ENCODE measurements at regions not wholly inside any gene's neighbourhood (a gene's known extent, or its start where the extent isn't known, plus 50 kb on each side); places are given as distances from the start of the nearest gene placed in this dataset.
A peak's percentile ranks its signal among the peaks of the same experiment; 100 is the strongest.

DNA sequence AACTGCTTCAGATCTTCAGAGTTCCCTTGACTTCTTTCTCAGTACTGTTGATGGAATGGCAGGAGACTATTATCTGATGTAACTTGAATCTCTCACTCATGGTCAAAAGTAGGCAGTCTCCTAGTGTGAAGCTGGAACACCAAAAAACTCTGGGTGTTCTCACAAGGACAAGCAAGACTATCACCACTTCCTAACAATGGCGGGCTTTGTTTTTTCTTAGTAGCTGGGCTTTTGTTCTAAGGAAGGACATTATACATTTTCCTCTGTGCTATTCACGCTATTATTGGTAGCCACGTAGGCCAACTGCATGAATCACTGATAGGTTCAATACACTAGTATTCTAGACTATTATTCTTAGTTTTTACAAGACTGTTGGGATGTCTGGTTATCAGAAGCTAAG, 67.7 kb upstream of the ATG10 start:
- Mint-ChIP-seq H3K4me3 (no peak overlapping the region), H3K4me1 (peaks cover 27% of the 10 kb centered on the region), H3K27me3 (ENCODE audit: low read depth) (no peaks in the 10 kb centered on the region; the same call in 1 of the 2 replicates), H3K9me3 (peaks cover 31% of the 10 kb centered on the region), H3K36me3 (peaks cover 23% of the 10 kb centered on the region), H3K27ac (no peak overlapping the region)
- DNase-seq (ENCODE audit: low spot score) (no peak), ATAC-seq (no peak)
- CTCF ChIA-PET, result no interaction called here
- no peak for TF ChIP-seq NR3C1 (CRISPR knock-in tag; conservative IDR thresholded peaks at IDR 0.05; ENCODE audit: low read depth)
- no peak for TF ChIP-seq CREM (CRISPR knock-in tag; IDR thresholded peaks at IDR 0.05)
- TF ChIP-seq IRF2 (CRISPR knock-in tag; IDR thresholded peaks at IDR 0.05; ENCODE audit: borderline replicate concordance, low read depth), result no peak
- TF ChIP-seq E2F5 (CRISPR knock-in tag; IDR thresholded peaks at IDR 0.05), result no peak
- TF ChIP-seq ATF1 (CRISPR knock-in tag; IDR thresholded peaks at IDR 0.05), result no peak
- TF ChIP-seq ATF6 (CRISPR knock-in tag; IDR thresholded peaks at IDR 0.05), result no peak
- POLR2A ChIA-PET, result no interaction called here

- TF ChIP-seq RELA (CRISPR knock-in tag; IDR thresholded peaks at IDR 0.05; ENCODE audit: borderline replicate concordance) (no peak), ZNF317 (CRISPR knock-in tag; IDR thresholded peaks at IDR 0.05; ENCODE audit: borderline replicate concordance, low read depth) (no peak), CDX4 (CRISPR knock-in tag; IDR thresholded peaks at IDR 0.05; ENCODE audit: borderline replicate concordance) (no peak), ESRRA (CRISPR knock-in tag; IDR thresholded peaks at IDR 0.05; ENCODE audit: borderline replicate concordance) (no peak), PRRX2 (CRISPR knock-in tag; IDR thresholded peaks at IDR 0.05) (no peak), NFYB (CRISPR knock-in tag; conservative IDR thresholded peaks at IDR 0.05; ENCODE audit: low read depth) (no peak), CREM (CRISPR knock-in tag; IDR thresholded peaks at IDR 0.05) (no peak), ZNF121 (CRISPR knock-in tag; IDR thresholded peaks at IDR 0.05) (no peak), TEAD4 (CRISPR knock-in tag; IDR thresholded peaks at IDR 0.05) (no peak), SOX15 (CRISPR knock-in tag; IDR thresholded peaks at IDR 0.05) (no peak), CBFB (CRISPR knock-in tag; IDR thresholded peaks at IDR 0.05; ENCODE audit: low read depth) (no peak), ZMAT4 (CRISPR knock-in tag; IDR thresholded peaks at IDR 0.05) (no peak), ZNF396 (CRISPR knock-in tag; IDR thresholded peaks at IDR 0.05; ENCODE audit: borderline replicate concordance) (no peak), NR1H2 (CRISPR knock-in tag; IDR thresholded peaks at IDR 0.05) (no peak), IRF2 (CRISPR knock-in tag; IDR thresholded peaks at IDR 0.05; ENCODE audit: borderline replicate concordance, low read depth) (no peak)
- TF ChIP-seq, protein P1, sequence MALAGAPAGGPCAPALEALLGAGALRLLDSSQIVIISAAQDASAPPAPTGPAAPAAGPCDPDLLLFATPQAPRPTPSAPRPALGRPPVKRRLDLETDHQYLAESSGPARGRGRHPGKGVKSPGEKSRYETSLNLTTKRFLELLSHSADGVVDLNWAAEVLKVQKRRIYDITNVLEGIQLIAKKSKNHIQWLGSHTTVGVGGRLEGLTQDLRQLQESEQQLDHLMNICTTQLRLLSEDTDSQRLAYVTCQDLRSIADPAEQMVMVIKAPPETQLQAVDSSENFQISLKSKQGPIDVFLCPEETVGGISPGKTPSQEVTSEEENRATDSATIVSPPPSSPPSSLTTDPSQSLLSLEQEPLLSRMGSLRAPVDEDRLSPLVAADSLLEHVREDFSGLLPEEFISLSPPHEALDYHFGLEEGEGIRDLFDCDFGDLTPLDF (CRISPR knock-in tag; IDR thresholded peaks at IDR 0.05), result no peak
- TF ChIP-seq, protein P2, sequence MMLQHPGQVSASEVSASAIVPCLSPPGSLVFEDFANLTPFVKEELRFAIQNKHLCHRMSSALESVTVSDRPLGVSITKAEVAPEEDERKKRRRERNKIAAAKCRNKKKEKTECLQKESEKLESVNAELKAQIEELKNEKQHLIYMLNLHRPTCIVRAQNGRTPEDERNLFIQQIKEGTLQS (CRISPR knock-in tag; conservative IDR thresholded peaks at IDR 0.05), result no peak
- TF ChIP-seq, protein P3, sequence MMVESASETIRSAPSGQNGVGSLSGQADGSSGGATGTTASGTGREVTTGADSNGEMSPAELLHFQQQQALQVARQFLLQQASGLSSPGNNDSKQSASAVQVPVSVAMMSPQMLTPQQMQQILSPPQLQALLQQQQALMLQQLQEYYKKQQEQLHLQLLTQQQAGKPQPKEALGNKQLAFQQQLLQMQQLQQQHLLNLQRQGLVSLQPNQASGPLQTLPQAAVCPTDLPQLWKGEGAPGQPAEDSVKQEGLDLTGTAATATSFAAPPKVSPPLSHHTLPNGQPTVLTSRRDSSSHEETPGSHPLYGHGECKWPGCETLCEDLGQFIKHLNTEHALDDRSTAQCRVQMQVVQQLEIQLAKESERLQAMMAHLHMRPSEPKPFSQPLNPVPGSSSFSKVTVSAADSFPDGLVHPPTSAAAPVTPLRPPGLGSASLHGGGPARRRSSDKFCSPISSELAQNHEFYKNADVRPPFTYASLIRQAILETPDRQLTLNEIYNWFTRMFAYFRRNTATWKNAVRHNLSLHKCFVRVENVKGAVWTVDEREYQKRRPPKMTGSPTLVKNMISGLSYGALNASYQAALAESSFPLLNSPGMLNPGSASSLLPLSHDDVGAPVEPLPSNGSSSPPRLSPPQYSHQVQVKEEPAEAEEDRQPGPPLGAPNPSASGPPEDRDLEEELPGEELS (CRISPR knock-in tag; IDR thresholded peaks at IDR 0.05), result no peak
- Mint-ChIP-seq H3K9me3 (peaks cover 37% of the 10 kb centered on the region), H3K27ac (peak overlapping the region; percentile 85), H3K4me1 (peaks cover 10% of the 10 kb centered on the region), H3K4me3 (no peak overlapping the region), H3K27me3 (ENCODE audit: low read depth) (no peaks in the 10 kb centered on the region; the same call in 1 of the 2 replicates), H3K36me3 (peaks cover 28% of the 10 kb centered on the region)
- ATAC-seq, result peak; percentile 75
- ChIA-PET POLR2A (no interaction called here), CTCF (no interaction called here)
- no peak for DNase-seq (ENCODE audit: low spot score)
These were observed 70.2 kb upstream of the ATG10 start for GRCh38 chr5:81901586-81901985.

All from WTC11 (cell line).